Kidney (tissue), 13 donors: ENCODE measurements at regions not wholly inside any gene's neighbourhood (a gene's known extent, or its start where the extent isn't known, plus 50 kb on each side); places are given as distances from the start of the nearest gene placed in this dataset.

Source experiments
- DNase-seq, 5 donors: peaks; one replicate each; pipeline ENCODE4 v3.0.0-alpha.2; 2013 to 2020
- FAIRE-seq: peaks from 2 replicates; lab custom pipeline; 2012; peaks lifted over from hg19 to GRCh38; lab: Jason Lieb, UNC
- H3K27ac ChIP-seq, 2 donors: one replicate each; pipeline ENCODE4 v1.7.0; 2013; ENCODE audit warnings: low read depth in 2 of 2, low read length in 2 of 2, inconsistent platforms in 1 of 2
- H3K27me3 ChIP-seq: one replicate; pipeline ENCODE4 v1.7.1; 2013; ENCODE audit warnings: low read length, inconsistent platforms; ENCODE audit not compliant: control insufficient read depth, insufficient read depth
- H3K36me3 ChIP-seq, 3 donors: one replicate each; pipeline versions ENCODE4 v1.7.0 to v1.7.1; 2013; ENCODE audit warnings: low read length in 3 of 3, control low read depth in 1 of 3, inconsistent platforms in 1 of 3; ENCODE audit not compliant: insufficient read depth in 3 of 3, control insufficient read depth in 2 of 3
- H3K4me1 ChIP-seq, 3 donors: one replicate each; pipeline versions ENCODE4 v1.7.0 to v1.7.1; 2013; ENCODE audit warnings: low read length in 3 of 3, inconsistent platforms in 1 of 3, low read depth in 1 of 3; ENCODE audit not compliant: control insufficient read depth in 2 of 3, insufficient read depth in 2 of 3
- H3K4me3 ChIP-seq, 3 donors: one replicate each; pipeline versions ENCODE4 v1.7.0 to v1.8.1; 2013; ENCODE audit warnings: low read length in 3 of 3, control low read depth in 1 of 3, inconsistent platforms in 1 of 3
- H3K9ac ChIP-seq, 3 donors: one replicate each; pipeline versions ENCODE4 v1.7.0 to v1.7.1; 2013; ENCODE audit warnings: low read length in 3 of 3, control low read depth in 1 of 3, inconsistent platforms in 1 of 3
- H3K9me3 ChIP-seq, 3 donors: one replicate each; pipeline versions ENCODE4 v1.7.0 to v1.7.1; 2013; ENCODE audit warnings: low read length in 3 of 3, control low read depth in 1 of 3, inconsistent platforms in 1 of 3; ENCODE audit not compliant: control insufficient read depth in 2 of 3, insufficient read depth in 1 of 3
- CTCF ChIP-seq: IDR thresholded peaks from 3 replicates; pipeline ENCODE4 v1.5.1; 2012; ENCODE audit warnings: mild to moderate bottlenecking, moderate library complexity, borderline replicate concordance; ENCODE audit not compliant: insufficient read depth; ENCODE audit errors: extremely low read depth
- intact Hi-C: fragments of 100-400 bp; cut with DNase I; formaldehyde crosslinking; loops from one replicate; pipeline ENCODE4 v1.11.1; 2022
- donor health status: control.
- donor health status: control.
- donor health status: control.
- donor health status: control.
- donor health status: control.
- donor health status: DM: yes; HTN: yes; CAD: no.
- donor health status: Normal renal cell carcinoma (clear cell type).

- intact Hi-C loops: no loop called here
- no peak for DNase-seq
- Histone ChIP-seq H3K27me3 (no peaks in the 10 kb centered on the region), H3K9me3 (no peaks in the 10 kb centered on the region), H3K4me3 (no peak overlapping the region), H3K36me3 (no peaks in the 10 kb centered on the region), H3K9ac (no peak overlapping the region), H3K27ac (no peak overlapping the region), H3K4me1 (no peaks in the 10 kb centered on the region)
- FAIRE-seq: no peak
- TF ChIP-seq CTCF: no peak
Measured at GRCh38 chr2:118614841-118615271, 232.6 kb downstream of the EN1 start.

GRCh38 chr2:118613737-118614136 is 233.7 kb downstream of the EN1 start:
- Histone ChIP-seq H3K4me3 (no peak overlapping the region), H3K9me3 (no peaks in the 10 kb centered on the region), H3K9ac (no peak overlapping the region), H3K4me1 (no peaks in the 10 kb centered on the region), H3K27me3 (no peaks in the 10 kb centered on the region), H3K27ac (no peak overlapping the region), H3K36me3 (no peaks in the 10 kb centered on the region)
- intact Hi-C loops: no loop called here
- TF ChIP-seq CTCF: no peak
- no peak for DNase-seq
- no peak for FAIRE-seq

GRCh38 chr2:118611691-118612090 is 235.8 kb downstream of the EN1 start:
- no peak for DNase-seq
- FAIRE-seq: no peak
- no peak for TF ChIP-seq CTCF
- Histone ChIP-seq H3K36me3 (no peaks in the 10 kb centered on the region), H3K27ac (no peak overlapping the region), H3K9me3 (no peaks in the 10 kb centered on the region), H3K27me3 (no peaks in the 10 kb centered on the region), H3K9ac (no peak overlapping the region), H3K4me1 (no peaks in the 10 kb centered on the region), H3K4me3 (no peak overlapping the region)
- intact Hi-C loops: no loop called here

GRCh38 chr2:118609138-118609537 is 238.3 kb downstream of the EN1 start:
- FAIRE-seq (no peak), DNase-seq (no peak)
- Histone ChIP-seq H3K27me3 (no peaks in the 10 kb centered on the region), H3K27ac (no peak overlapping the region), H3K4me3 (no peak overlapping the region), H3K9me3 (no peaks in the 10 kb centered on the region), H3K9ac (no peak overlapping the region), H3K4me1 (no peaks in the 10 kb centered on the region), H3K36me3 (no peaks in the 10 kb centered on the region)
- TF ChIP-seq CTCF: no peak
- intact Hi-C loops: no loop called here
